ENCODE measurements at regions not wholly inside any gene's neighbourhood (a gene's known extent, or its start where the extent isn't known, plus 50 kb on each side); places are given as distances from the start of the nearest gene placed in this dataset.

DNA sequence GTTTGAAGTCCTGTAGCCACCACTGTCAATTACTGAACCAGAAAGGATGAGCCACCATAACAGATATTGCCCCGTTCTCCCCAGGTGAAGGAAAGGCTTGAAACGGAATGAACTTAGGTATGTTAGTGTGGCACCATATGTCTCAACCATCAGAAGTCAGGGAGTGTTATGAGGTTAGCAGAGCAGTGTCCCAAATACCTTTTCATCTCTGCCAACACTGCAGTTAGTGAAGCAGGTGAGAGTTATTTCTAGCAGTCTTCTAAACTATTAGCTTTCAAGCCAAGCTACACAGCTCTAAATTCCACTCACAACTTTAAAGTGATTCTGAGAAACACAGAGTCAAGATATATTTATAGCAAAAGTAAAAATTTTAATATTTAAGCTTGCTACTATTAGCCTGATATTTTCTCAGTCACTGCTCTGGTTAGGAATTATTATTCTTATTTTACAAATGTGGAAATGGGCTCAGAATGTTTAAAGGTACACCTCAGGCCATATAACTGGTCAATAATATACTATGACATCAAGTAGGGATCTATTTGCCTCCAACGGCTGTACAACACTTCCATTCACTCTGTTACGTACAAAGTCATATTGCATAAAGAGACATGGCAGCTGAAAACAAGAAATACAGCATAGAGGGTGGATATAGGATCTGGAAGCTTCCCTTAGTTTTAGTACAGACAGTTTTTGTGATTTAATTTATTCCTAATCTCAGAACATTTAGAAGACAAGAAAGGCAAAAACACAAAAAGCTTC, 1527.1 kb upstream of the PRR20A start:
- no peak for TF ChIP-seq EZH2 (IDR thresholded peaks at IDR 0.05)
- no peak for TF ChIP-seq FOXP2 (optimal IDR thresholded peaks at IDR 0.05; ENCODE audit: control extremely low read depth, extremely low read length, insufficient read depth)
